Left ventricle myocardium inferior (tissue), 1 donor: ENCODE measurements at regions not wholly inside any gene's neighbourhood (a gene's known extent, or its start where the extent isn't known, plus 50 kb on each side); places are given as distances from the start of the nearest gene placed in this dataset.

Experiments
- DNase-seq: peaks from one replicate; pipeline ENCODE4 v3.0.0-alpha.2; 2020
- H3K27ac ChIP-seq: fragments of 200-600 bp; replicated peaks from 2 replicates; pipeline ENCODE4 v1.8.0; 2021
- H3K27me3 ChIP-seq: fragments of 200-600 bp; 2 replicates; pipeline ENCODE4 v1.8.0; 2021; ENCODE audit warnings: low read depth
- H3K36me3 ChIP-seq: fragments of 200-600 bp; 2 replicates; pipeline ENCODE4 v1.8.0; 2021
- H3K4me1 ChIP-seq: fragments of 200-600 bp; 2 replicates; pipeline ENCODE4 v1.8.0; 2021
- H3K4me3 ChIP-seq: fragments of 200-600 bp; 2 replicates; pipeline ENCODE4 v1.8.0; 2021; ENCODE audit warnings: mild to moderate bottlenecking, moderate library complexity
- H3K9me3 ChIP-seq: fragments of 200-600 bp; replicated peaks from 2 replicates; pipeline ENCODE4 v1.8.0; 2021
- CTCF ChIP-seq: fragments of 200-600 bp; IDR thresholded peaks from 2 replicates; pipeline ENCODE4 v1.8.0; 2021; ENCODE audit warnings: antibody characterized with exemption, mild to moderate bottlenecking, borderline replicate concordance
- intact Hi-C: fragments of 100-400 bp; cut with micrococcal nuclease; formaldehyde crosslinking; loops from one replicate; pipeline ENCODE4 v1.11.0; 2022
- donor health status: DM: no; HTN: yes; CAD: no; lungs with severe emphysema.

GRCh38 chr18:27838225-27838624 is 338.7 kb downstream of the CDH2 start:
- no peak for DNase-seq
- Histone ChIP-seq H3K27me3 (no peaks in the 10 kb centered on the region), H3K27ac (no peak overlapping the region), H3K9me3 (peaks cover 12% of the 10 kb centered on the region), H3K36me3 (no peaks in the 10 kb centered on the region), H3K4me1 (no peaks in the 10 kb centered on the region), H3K4me3 (no peak overlapping the region)
- TF ChIP-seq CTCF, result no peak
- intact Hi-C loops, result no loop called here

GRCh38 chr18:27826101-27826500 is 350.8 kb downstream of the CDH2 start:
- no peak for TF ChIP-seq CTCF
- intact Hi-C loops, result no loop called here
- H3K4me1 ChIP-seq, result no peaks in the 10 kb centered on the region

GRCh38 chr18:27825689-27826088 is 351.2 kb downstream of the CDH2 start:
- Histone ChIP-seq H3K9me3 (peaks cover 7% of the 10 kb centered on the region), H3K4me3 (no peak overlapping the region), H3K36me3 (no peaks in the 10 kb centered on the region), H3K27me3 (no peaks in the 10 kb centered on the region), H3K27ac (no peak overlapping the region), H3K4me1 (no peaks in the 10 kb centered on the region)
- no peak for DNase-seq
- no peak for TF ChIP-seq CTCF
- intact Hi-C loops, result no loop called here

More at GRCh38 chr18:27826101-27826500, 350.8 kb downstream of the CDH2 start:
- DNase-seq, result no peak
- H3K36me3 ChIP-seq, result no peaks in the 10 kb centered on the region
- H3K27me3 ChIP-seq, result no peaks in the 10 kb centered on the region
- H3K9me3 ChIP-seq, result peaks cover 7% of the 10 kb centered on the region
- H3K4me3 ChIP-seq, result no peak overlapping the region
- H3K27ac ChIP-seq, result no peak overlapping the region

- intact Hi-C loops, result no loop called here
- H3K27me3 ChIP-seq, result no peaks in the 10 kb centered on the region
- no peaks in the 10 kb centered on the region for H3K36me3 ChIP-seq
- no peak overlapping the region for H3K4me3 ChIP-seq
- peaks cover 7% of the 10 kb centered on the region for H3K9me3 ChIP-seq
- H3K27ac ChIP-seq, result no peak overlapping the region
- no peaks in the 10 kb centered on the region for H3K4me1 ChIP-seq
- no peak for TF ChIP-seq CTCF
- no peak for DNase-seq
These were observed 351.9 kb downstream of the CDH2 start for GRCh38 chr18:27824841-27825681.

- Histone ChIP-seq H3K4me1 (no peaks in the 10 kb centered on the region), H3K4me3 (no peak overlapping the region), H3K27ac (no peak overlapping the region), H3K36me3 (no peaks in the 10 kb centered on the region), H3K9me3 (peaks cover 7% of the 10 kb centered on the region), H3K27me3 (no peaks in the 10 kb centered on the region)
- intact Hi-C loops, result no loop called here
- no peak for DNase-seq
- TF ChIP-seq CTCF, result no peak
These were observed 352.7 kb downstream of the CDH2 start for GRCh38 chr18:27824275-27824674.
